Hepatocyte (in vitro differentiated cells): ENCODE measurements at regions not wholly inside any gene's neighbourhood (a gene's known extent, or its start where the extent isn't known, plus 50 kb on each side); places are given as distances from the start of the nearest gene placed in this dataset.

Experiments used
- DNase-seq: peaks from one replicate; pipeline ENCODE4 v3.0.0-alpha.2; 2016; ENCODE audit warnings: low spot score
- H2AFZ ChIP-seq: fragments of 200-600 bp; sonication (generic); 2 replicates; pipeline ENCODE4 v1.6.0; 2016; ENCODE audit warnings: antibody characterized with exemption, mild to moderate bottlenecking
- H3K27ac ChIP-seq: fragments of 200-600 bp; sonication (generic); 2 replicates; pipeline ENCODE4 v1.5.1; 2016; ENCODE audit warnings: mild to moderate bottlenecking
- H3K27me3 ChIP-seq: fragments of 200-600 bp; sonication (generic); 2 replicates; pipeline ENCODE4 v1.6.1; 2016
- H3K36me3 ChIP-seq: fragments of 200-600 bp; sonication (generic); replicated peaks from 2 replicates; pipeline ENCODE4 v1.5.1; 2016; ENCODE audit warnings: low read depth; ENCODE audit not compliant: insufficient read depth
- H3K4me1 ChIP-seq: fragments of 200-600 bp; sonication (generic); 2 replicates; pipeline ENCODE4 v1.5.1; 2016; ENCODE audit warnings: mild to moderate bottlenecking, moderate library complexity; ENCODE audit not compliant: insufficient read depth
- H3K4me2 ChIP-seq: fragments of 200-600 bp; sonication (generic); 2 replicates; pipeline ENCODE4 v1.6.0; 2016
- H3K4me3 ChIP-seq: fragments of 200-600 bp; sonication (generic); 2 replicates; pipeline ENCODE4 v1.5.1; 2016; ENCODE audit warnings: mild to moderate bottlenecking
- H3K79me2 ChIP-seq: fragments of 200-600 bp; sonication (generic); 2 replicates; pipeline ENCODE4 v1.6.0; 2017; ENCODE audit warnings: mild to moderate bottlenecking
- H3K9me2 ChIP-seq: fragments of 200-600 bp; sonication (generic); replicated peaks from 2 replicates; pipeline ENCODE4 v1.6.0; 2017; ENCODE audit warnings: mild to moderate bottlenecking; ENCODE audit not compliant: insufficient read depth
- H3K9me3 ChIP-seq: fragments of 200-600 bp; sonication (generic); 2 replicates; pipeline ENCODE4 v1.5.1; 2016; ENCODE audit warnings: low read depth, mild to moderate bottlenecking
- H4K20me1 ChIP-seq: fragments of 200-600 bp; sonication (generic); 2 replicates; pipeline ENCODE4 v1.6.0; 2016; ENCODE audit warnings: mild to moderate bottlenecking; ENCODE audit not compliant: insufficient read depth, poor library complexity, severe bottlenecking
- CTCF ChIP-seq: fragments of 200-600 bp; sonication (generic); IDR thresholded peaks from 2 replicates; pipeline ENCODE4 v1.5.1; 2016; ENCODE audit warnings: antibody characterized with exemption, mild to moderate bottlenecking; ENCODE audit not compliant: poor library complexity
- EZH2 ChIP-seq: fragments of 200-600 bp; sonication (generic); IDR thresholded peaks from 2 replicates; pipeline ENCODE4 v1.6.1; 2016; ENCODE audit warnings: antibody characterized with exemption, mild to moderate bottlenecking, borderline replicate concordance
- EZH2phosphoT487 ChIP-seq: fragments of 200-600 bp; sonication (generic); IDR thresholded peaks from one replicate; pipeline ENCODE4 v1.6.1; 2018; ENCODE audit warnings: antibody characterized with exemption, mild to moderate bottlenecking, low read depth, moderate library complexity; ENCODE audit not compliant: unreplicated experiment, severe bottlenecking
- WGBS: methylation state at CpG from one replicate; pipeline ENCODE4 v1.1.6; 2016; ENCODE audit warnings: low lambda C conversion rate; ENCODE audit errors: missing lambda C conversion rate; 5-methylcytosine and 5-hydroxymethylcytosine counted together

- H3K4me1 ChIP-seq = no peaks in the 10 kb centered on the region
- H3K9me2 ChIP-seq = no peaks in the 10 kb centered on the region
- H3K36me3 ChIP-seq = no peaks in the 10 kb centered on the region
- H3K79me2 ChIP-seq = no peaks in the 10 kb centered on the region
- H2AFZ ChIP-seq = no peak overlapping the region
- no peak for TF ChIP-seq EZH2
- no peak for TF ChIP-seq CTCF
- TF ChIP-seq EZH2phosphoT487 = no peak
- no peak overlapping the region for H3K27ac ChIP-seq
- H3K27me3 ChIP-seq = no peaks in the 10 kb centered on the region
- no peak for DNase-seq
- H3K4me2 ChIP-seq = no peak overlapping the region
- H3K9me3 ChIP-seq = no peaks in the 10 kb centered on the region
- H4K20me1 ChIP-seq = no peaks in the 10 kb centered on the region
- WGBS = over 99% methylated on average over 16 of the region's 16 CpGs
- no peak overlapping the region for H3K4me3 ChIP-seq
These were observed 78.6 kb upstream of the FN1 start for GRCh38 chr2:215514516-215514915.

GRCh38 chr2:215511454-215512346 is 75.8 kb upstream of the FN1 start:
- Histone ChIP-seq H3K4me3 (no peak overlapping the region), H3K9me3 (no peaks in the 10 kb centered on the region), H2AFZ (no peak overlapping the region), H3K79me2 (no peaks in the 10 kb centered on the region), H3K9me2 (no peaks in the 10 kb centered on the region), H3K27ac (no peak overlapping the region), H3K4me2 (no peak overlapping the region), H3K36me3 (no peaks in the 10 kb centered on the region), H3K27me3 (no peaks in the 10 kb centered on the region), H4K20me1 (no peaks in the 10 kb centered on the region), H3K4me1 (no peaks in the 10 kb centered on the region)
- 85% methylated on average over 6 of the region's 6 CpGs for WGBS
- no peak for DNase-seq
- TF ChIP-seq CTCF (no peak), EZH2 (no peak), EZH2phosphoT487 (no peak)

GRCh38 chr2:215507836-215508235 is 72.0 kb upstream of the FN1 start:
- 61% methylated on average over 3 of the region's 3 CpGs for WGBS
- Histone ChIP-seq H3K4me2 (no peak overlapping the region), H3K9me2 (no peaks in the 10 kb centered on the region), H3K79me2 (no peaks in the 10 kb centered on the region), H3K9me3 (no peaks in the 10 kb centered on the region), H3K36me3 (no peaks in the 10 kb centered on the region), H2AFZ (no peak overlapping the region), H3K27ac (no peak overlapping the region), H3K27me3 (no peaks in the 10 kb centered on the region), H3K4me3 (no peak overlapping the region), H4K20me1 (no peaks in the 10 kb centered on the region), H3K4me1 (peaks cover 23% of the 10 kb centered on the region)
- TF ChIP-seq EZH2 = no peak
- TF ChIP-seq EZH2phosphoT487 = no peak
- TF ChIP-seq CTCF = no peak
- no peak for DNase-seq
